ENCODE measurements at regions not wholly inside any gene's neighbourhood (a gene's known extent, or its start where the extent isn't known, plus 50 kb on each side); places are given as distances from the start of the nearest gene placed in this dataset.

DNA sequence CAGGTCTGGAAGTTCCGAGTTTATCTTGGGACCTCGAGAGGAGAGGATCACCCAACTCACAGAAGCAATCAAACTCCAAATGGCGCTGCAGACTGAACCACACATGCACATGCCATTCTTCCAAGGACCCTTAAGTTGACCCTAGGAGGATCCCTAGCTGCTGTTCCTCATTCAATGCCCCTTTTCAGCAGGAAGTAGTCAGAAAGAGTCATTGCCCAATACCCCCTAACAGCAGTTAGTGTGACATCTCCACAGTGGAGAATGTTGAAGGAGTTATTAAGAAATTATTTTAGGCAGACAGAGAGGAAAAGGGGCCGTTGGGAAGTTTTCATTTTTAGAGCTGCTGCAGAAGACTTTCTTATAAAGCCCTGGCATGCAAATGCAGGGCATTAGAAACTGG is 229.9 kb upstream of the DAB2 start:
- no peak for TF ChIP-seq POLR2AphosphoS5 (IDR thresholded peaks at IDR 0.05)
- TF ChIP-seq EP300 (IDR thresholded peaks at IDR 0.05), result no peak
